AG04449 (cell line): ENCODE measurements at regions not wholly inside any gene's neighbourhood (a gene's known extent, or its start where the extent isn't known, plus 50 kb on each side); places are given as distances from the start of the nearest gene placed in this dataset.

Source experiments
- CTCF ChIA-PET: fragments of 350-600 bp; formaldehyde crosslinking; extraction: SDS; loops from one replicate; lab custom pipeline; 2021; ENCODE audit warnings: antibody characterized with exemption; lab: Yijun Ruan, JAX
- POLR2A ChIA-PET: fragments of 400-600, 350-600 bp; formaldehyde crosslinking; extraction: SDS; loops from one replicate; lab custom pipeline; 2020; ENCODE audit warnings: antibody characterized with exemption, inconsistent platforms; lab: Yijun Ruan, JAX
- DNase-seq: peaks from one replicate; pipeline ENCODE4 v3.0.0-alpha.2; 2010; ENCODE audit warnings: low read depth, low spot score
- H3K4me3 ChIP-seq: 2 replicates; pipeline ENCODE4 v1.5.1; 2011; ENCODE audit warnings: low read depth, mild to moderate bottlenecking, control low read depth, low read length
- CTCF ChIP-seq: IDR thresholded peaks from one replicate; pipeline ENCODE4 v1.5.1; 2011; ENCODE audit warnings: mild to moderate bottlenecking, moderate library complexity, low read length, control low read depth, inconsistent platforms; ENCODE audit not compliant: insufficient read depth; ENCODE audit errors: missing control alignments

GRCh38 chr2:58369594-58369993, 128.5 kb upstream of the FANCL start:
- ChIA-PET CTCF (no interaction called here), POLR2A (no interaction called here)
- DNase-seq: no peak
- no peak for TF ChIP-seq CTCF
- no peak overlapping the region for H3K4me3 ChIP-seq

- H3K4me3 ChIP-seq: no peak overlapping the region
- ChIA-PET POLR2A (no interaction called here), CTCF (no interaction called here)
- DNase-seq: no peak
- no peak for TF ChIP-seq CTCF
Measured at GRCh38 chr2:58364098-58364497, 123.0 kb upstream of the FANCL start.

GRCh38 chr2:58358026-58358425, 116.9 kb upstream of the FANCL start:
- ChIA-PET POLR2A (no interaction called here), CTCF (no interaction called here)
- H3K4me3 ChIP-seq: no peak overlapping the region
- TF ChIP-seq CTCF: no peak
- DNase-seq: no peak

- POLR2A ChIA-PET: no interaction called here
- CTCF ChIA-PET: no interaction called here
- no peak for TF ChIP-seq CTCF
- H3K4me3 ChIP-seq: no peak overlapping the region
- no peak for DNase-seq
Measured at GRCh38 chr2:58357521-58357920, 116.4 kb upstream of the FANCL start.

GRCh38 chr2:58354230-58354629, 113.1 kb upstream of the FANCL start:
- POLR2A ChIA-PET: no interaction called here
- no peak for DNase-seq
- CTCF ChIA-PET: no interaction called here
- TF ChIP-seq CTCF: no peak
- H3K4me3 ChIP-seq: no peak overlapping the region

- ChIA-PET POLR2A (no interaction called here), CTCF (no interaction called here)
- no peak for DNase-seq
- no peak overlapping the region for H3K4me3 ChIP-seq
- no peak for TF ChIP-seq CTCF
Measured at GRCh38 chr2:58350484-58350883, 109.4 kb upstream of the FANCL start.

- ChIA-PET POLR2A (no interaction called here), CTCF (no interaction called here)
- no peak for DNase-seq
- no peak for TF ChIP-seq CTCF
- no peak overlapping the region for H3K4me3 ChIP-seq
Measured at GRCh38 chr2:58347810-58348209, 106.7 kb upstream of the FANCL start.
